KG1 (cell line): ENCODE measurements at regions not wholly inside any gene's neighbourhood (a gene's known extent, or its start where the extent isn't known, plus 50 kb on each side); places are given as distances from the start of the nearest gene placed in this dataset.

Source experiments
- DNase-seq: peaks from one replicate; lab custom pipeline; 2025; lab: John Stamatoyannopoulos, UW

- DNase-seq = no peak
Observed at GRCh38 chr2:16254356-16254965, 314.1 kb downstream of the MYCN start.

- DNase-seq = no peak
Observed at GRCh38 chr2:16253291-16253690, 312.9 kb downstream of the MYCN start.

DNA sequence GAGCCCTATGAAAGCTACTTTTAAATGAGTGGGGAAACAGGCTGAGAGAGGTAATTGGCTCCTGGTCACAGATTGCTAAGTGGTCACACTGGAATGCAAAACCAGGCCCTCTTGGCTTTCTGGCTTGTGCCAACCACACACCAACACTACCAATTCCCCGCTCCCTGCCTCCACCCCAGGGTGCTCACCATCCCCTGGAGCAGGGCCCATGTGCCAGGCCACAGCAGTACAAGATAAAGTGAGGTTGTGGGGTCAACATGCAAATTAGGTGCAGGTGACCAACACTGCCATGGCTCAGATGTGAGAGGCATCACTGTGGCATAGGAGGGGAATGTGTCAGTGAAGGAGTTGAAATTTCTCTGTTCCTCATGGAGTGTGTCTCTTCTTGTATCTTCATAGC, 312.5 kb downstream of the MYCN start:
- DNase-seq = no peak

DNA sequence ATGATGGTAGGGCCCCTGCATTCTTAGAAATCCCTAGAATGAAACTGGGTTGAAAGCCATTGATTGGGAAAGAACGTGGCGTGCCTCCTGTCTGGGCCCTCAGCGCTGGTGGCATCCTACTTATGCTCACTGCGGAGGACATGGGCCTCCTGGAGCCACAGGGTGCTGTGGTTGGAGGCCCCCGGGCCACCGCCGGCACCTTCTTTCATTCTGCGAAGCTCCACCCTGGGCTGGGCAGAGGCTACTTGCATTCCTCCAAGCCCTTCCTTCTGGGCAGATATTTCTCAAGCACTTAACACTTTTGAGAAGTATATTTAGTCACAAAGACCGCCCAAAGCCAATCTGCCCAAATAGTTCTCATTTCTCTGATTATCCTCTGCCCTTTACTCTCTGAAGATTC, 311.9 kb downstream of the MYCN start:
- no peak for DNase-seq

DNA sequence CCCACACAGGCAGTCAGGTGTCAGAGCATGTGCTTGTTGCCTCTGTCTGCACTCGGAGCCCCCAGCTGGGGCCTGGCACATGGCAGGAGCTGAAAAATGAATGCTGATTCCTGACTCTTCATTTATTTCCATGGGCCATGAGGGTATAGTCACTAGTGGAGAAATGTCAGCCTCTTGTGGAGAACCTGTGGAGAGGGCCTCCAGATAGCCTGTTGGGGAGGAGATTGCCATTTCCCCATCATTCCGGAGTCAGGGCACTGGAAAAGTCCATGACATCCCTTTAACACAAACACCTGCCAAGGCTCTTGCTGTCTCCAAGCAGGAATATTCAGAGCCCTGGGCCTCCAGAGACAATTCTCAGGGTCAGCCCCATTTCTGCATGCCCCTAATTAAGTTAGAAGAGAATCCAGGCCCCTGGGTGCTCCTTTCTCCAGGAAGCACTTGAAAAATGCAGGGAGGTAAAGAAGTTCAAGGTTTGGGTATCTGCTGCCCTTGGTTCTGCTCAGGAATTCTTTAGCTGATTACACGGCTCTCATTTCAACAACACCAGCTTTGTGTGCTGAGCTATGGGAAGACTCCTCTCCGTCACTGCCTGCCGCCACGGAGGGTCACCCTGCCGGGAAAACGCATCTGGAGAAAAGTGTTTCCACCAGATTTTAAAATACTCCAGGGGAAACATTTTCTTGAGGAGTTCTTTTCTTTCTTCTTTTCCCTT, 311.3 kb downstream of the MYCN start:
- DNase-seq = no peak

GRCh38 chr2:16250886-16251285, 310.5 kb downstream of the MYCN start:
- DNase-seq = no peak

DNA sequence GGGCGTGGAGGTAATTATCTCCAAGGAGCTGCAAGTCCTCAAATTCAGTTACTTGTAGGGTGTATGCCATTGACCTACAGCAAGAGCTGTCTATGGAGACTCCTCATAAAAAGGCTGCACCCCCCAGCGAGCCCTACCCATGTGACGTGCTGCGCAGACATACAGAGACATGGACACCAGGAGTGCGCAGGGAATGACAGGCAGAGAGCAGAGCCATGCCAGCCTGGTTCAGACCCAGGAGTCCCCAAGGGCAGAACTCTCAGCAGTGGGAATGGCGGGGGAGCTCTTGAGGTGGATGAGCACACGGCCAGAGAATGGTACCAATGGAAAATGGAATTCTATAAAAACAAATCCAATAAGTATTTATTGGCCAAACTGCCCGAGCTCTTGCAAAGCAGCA, 310.1 kb downstream of the MYCN start:
- DNase-seq = no peak

DNA sequence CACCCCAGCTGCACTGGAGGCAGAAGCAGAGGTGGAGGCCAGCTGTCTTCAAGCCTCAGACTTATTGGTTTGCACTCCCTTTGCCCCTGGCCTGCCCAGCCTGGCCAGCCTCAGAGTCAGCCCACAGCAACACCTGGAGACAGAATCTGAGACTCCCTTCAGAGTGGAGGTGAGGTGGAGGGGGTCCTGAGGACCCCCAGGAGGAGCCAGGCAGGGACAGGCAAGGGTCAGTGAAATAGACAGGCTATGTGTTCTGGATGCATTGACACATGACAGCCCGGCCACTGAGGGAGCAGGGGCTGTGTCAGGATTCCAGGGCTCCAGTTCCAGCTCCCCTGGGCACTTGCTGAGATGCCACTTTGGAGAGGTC, 309.7 kb downstream of the MYCN start:
- no peak for DNase-seq

DNA sequence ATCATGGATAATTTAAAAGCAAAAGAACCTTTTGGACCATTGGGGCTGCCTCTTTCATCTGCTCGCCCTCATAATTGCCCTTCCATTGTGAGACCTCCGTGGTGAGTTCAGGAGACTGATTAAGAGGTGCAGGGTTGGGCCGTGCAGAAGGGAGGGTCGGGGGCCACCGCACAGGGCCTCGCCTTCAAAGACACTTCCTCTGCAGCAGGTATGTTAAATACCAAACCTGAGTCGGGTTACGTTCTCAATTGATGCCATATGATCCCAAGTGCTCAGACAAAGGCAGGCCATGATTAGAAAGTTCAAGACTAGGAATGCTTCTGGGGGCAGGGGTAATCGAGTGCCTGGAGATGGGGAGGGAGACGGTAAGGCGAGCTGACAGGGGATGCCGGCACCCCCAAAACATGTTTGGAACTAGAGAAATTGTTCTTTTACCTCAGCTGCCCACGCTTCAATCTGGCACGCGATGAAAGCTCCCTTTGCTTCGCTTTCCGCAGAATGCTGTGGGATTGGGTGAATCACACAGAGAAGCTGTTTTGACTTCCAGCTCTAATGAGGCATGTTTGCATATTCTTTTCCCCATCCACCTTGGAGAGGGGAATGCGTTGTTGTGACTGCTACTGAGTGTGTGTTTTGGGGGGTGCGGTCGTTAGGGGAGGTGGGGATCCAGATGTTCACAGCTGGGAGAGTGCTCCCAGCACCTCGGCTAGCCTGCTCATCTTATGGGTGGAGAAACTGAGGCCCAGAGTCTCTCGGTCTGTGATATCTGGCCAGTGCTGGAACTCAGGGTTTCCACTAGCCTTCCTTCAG, 309.1 kb downstream of the MYCN start:
- no peak for DNase-seq

- DNase-seq = no peak
Observed at GRCh38 chr2:16248571-16249105, 308.3 kb downstream of the MYCN start.

- DNase-seq = no peak
Observed at GRCh38 chr2:16247326-16248122, 307.2 kb downstream of the MYCN start.

- no peak for DNase-seq
Observed at GRCh38 chr2:16246911-16247310, 306.6 kb downstream of the MYCN start.

- no peak for DNase-seq
Observed at GRCh38 chr2:16246281-16246850, 306.0 kb downstream of the MYCN start.

- DNase-seq = no peak
Observed at GRCh38 chr2:16245481-16246054, 305.2 kb downstream of the MYCN start.

DNA sequence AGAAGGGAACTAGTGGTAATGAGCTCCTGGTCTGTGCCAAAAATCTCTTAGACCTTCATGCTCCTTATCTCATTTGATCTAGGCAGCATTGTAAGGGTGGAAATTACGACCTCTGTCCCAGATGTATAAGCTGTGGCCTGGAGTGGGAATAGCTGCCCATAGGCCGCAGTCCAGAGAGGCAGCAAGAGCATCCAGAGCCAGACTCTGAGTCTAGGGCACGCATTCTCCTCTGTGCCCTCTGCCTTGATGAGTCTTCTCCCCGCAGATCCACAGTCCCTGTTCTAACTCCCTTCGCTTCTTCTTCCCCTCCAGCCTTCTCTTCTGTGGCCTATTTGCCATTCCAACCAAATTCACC, 304.6 kb downstream of the MYCN start:
- DNase-seq = no peak

- DNase-seq = no peak
Observed at GRCh38 chr2:16244153-16244965, 304.0 kb downstream of the MYCN start.

DNA sequence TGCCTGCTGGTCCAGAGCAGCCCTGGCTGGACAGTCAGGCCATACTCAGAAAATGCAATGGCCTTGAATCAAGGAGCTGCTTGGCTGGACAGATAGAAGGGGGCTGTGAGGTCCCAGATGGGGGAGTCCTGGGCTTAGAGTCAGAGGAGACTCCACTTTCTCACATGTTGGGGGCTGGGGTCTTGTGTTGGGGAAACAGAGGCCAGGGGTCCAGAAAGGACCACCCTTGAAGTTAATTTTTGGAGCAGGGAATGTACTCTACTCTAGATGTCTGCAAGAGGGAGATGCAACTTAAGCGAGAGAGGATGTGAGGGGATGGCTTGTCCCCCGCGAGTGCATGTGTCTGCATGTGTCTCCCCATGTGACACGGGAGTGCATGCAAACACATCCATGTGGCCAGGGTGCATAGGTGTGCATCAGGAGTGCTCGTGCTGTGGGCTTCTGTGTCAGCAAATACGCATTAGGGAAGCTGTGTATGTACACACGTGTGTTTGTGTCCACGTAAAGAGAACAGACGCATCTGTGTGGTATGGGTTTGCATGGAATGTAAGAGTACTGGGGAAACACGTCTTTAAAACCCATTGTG, 303.2 kb downstream of the MYCN start:
- no peak for DNase-seq

DNA sequence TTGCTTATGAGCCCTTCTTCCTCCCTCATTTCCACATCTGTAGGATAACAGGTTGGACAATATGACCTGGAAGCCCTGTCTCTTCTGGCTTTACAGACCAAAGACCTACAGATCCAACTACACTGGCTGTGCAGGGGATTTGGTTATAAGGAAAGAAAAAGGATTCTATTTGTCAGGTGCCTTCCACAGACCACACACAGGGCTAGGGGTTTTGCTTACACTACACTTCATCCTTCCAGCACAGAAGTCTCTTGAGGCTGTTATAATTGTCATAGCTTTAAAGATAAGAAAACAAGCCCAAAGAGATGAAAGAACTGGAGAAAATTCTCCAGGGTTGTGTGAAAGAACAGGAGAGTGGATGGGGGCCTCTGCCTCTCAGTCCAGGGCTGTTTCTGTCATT, 302.6 kb downstream of the MYCN start:
- no peak for DNase-seq

DNA sequence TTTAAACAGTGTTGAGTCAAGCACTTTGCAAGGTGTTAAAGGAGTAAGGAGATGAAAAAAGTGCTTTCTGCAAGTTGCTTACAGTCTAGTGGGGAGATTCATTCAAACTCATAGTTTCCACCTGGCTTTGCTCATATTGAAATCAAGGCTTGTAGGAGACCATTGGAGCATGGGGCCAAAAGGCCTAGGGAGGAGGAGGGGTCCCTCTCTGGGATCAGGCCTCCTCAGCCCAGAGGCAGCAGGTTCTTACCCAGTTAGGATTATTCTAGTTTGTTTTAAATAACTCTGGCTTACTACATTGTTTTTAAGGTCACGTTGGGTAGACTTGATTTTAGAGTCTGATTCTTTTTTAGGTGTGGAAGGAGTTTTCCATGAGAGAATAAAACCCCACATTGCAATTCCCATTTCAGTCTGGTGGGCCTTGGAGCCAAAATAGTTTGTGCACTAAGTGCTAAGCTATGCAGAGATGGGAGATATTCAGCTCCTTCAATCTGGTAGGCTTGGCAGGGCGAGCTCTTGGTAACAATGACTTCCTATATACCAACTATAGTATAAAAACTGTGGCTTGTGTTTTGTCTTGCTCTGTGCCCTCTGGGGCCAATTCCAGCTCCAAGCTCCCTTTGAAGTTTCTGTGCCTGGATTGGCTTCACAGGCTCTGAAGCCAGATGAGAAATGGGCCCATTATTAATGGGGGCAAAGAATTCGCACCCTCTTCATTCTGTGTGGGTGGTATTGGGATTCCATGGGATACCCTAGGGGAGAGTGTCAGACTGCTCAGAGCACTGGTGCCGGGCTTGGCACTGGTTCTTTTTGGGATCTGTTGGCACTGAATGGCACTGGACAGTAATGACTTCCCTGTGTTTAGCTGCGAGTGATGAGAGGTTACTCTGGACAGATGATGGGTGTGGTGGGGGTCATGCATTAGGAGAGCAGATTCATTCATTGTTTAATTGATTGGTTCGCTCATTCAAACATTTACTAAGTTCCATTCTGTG, 301.1 kb downstream of the MYCN start:
- DNase-seq = no peak
